HG03066 (cell line): ENCODE measurements at regions not wholly inside any gene's neighbourhood (a gene's known extent, or its start where the extent isn't known, plus 50 kb on each side); places are given as distances from the start of the nearest gene placed in this dataset.
"Not testable (repeated sequence)": the region's sequence is repeated elsewhere in the genome, so short reads cannot be mapped to it uniquely, and the experiment has no call there.

ENCODE experiments used
- ATAC-seq: cut with Tn5 transposase; IDR thresholded peaks from one replicate; pipeline ENCODE4 v1.9.1; 2021; ENCODE audit warnings: low read depth; ENCODE audit not compliant: unreplicated experiment

DNA sequence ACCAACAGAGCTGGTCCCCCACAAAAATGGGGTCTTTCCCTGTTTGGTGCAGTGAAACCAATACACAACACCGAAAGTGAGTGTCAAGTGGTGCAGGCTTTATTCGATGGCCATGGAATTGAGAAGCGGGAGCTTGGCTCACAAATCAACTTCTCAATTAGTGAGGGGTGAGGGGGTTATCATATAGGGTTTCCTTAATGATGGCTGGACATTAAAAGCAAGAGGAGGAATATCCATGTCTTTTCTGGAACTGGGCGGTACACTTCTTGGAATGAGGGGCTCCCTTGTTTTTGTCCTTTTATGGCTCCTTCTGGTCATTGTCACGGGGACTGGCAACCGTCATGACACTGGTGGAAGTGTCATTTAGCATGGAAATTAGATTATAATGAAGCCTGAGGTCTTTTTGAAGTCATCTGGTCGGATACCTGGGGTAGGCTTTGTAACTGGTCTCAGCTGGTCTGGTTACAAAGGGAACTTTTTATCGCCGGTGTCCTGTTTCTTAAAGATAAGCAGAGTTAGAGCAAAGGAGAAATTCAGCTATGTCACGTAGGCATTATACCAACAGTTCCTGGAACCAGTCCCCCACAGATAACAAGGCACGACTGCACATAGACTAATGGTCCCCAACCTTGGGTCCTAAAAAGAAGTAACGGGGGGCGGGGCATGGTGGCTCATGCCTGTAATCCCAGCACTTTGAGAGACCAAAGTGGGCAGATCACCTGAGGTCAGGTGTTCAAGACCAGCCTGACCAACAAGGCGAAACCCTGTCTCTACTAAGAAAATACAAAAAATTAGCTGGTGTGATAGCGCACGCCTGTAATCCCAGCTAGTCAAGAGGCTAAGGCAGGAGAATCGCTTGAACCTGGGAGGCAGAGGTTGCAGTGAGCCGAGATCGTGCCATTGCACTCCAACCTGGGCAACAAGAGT is 93.5 kb upstream of the NDUFV2 start:
- no peak for ATAC-seq

DNA sequence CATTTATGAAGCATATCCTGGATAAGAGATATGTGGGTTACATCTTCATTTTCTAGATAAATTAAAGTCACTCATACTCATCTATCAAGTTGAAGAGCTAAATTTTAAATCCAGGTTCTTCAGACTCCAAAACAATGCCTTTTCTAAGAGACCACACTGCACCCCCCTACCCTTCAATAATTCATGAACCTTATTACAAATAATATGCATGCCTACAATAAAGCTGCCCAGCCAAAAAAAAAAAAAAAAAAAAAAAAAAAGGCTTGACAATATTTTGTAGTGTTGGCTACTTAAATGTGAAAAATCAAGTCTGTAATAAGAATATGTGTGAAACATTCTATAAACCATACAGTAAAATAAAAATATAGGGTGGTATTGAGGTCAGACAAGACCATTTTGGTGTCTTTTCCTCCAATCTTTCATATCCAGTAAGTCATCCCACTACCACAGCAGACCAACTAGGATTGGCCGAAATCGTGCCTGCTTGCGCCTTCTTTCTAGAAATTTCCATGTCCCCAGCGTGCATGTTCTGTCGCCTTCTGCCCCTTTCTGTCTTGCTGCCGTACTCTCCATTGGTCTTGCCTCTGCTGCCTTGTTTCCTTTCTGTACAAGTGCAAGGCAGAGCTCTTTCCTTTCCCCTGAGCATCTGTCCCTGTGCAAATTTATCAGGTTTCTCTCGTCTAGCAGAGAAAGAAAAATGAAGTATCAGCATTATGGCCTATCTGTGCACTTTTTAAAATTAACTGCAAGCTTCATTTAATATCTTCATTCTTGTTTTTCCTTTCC is 92.6 kb upstream of the NDUFV2 start:
- ATAC-seq, result no peak

DNA sequence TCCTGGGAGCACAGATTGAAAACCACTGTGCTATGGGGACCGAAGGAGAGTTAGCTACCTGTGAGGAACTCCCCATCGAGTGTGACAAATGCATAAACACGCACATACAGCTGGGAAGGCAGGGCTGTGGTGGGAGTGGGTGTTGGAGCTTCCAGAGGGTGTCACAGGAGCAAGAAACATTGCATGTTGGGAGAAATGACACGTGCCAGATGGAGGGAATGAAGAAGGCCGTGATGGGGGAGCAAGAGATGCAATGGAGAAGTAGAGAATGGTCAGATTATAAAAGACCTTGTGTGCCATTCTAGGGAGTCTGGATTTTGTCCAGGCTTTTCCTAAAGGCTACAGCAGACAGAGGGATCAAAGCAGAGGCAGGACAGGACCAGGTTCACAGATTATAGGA is 91.1 kb upstream of the NDUFV2 start:
- no peak for ATAC-seq

DNA sequence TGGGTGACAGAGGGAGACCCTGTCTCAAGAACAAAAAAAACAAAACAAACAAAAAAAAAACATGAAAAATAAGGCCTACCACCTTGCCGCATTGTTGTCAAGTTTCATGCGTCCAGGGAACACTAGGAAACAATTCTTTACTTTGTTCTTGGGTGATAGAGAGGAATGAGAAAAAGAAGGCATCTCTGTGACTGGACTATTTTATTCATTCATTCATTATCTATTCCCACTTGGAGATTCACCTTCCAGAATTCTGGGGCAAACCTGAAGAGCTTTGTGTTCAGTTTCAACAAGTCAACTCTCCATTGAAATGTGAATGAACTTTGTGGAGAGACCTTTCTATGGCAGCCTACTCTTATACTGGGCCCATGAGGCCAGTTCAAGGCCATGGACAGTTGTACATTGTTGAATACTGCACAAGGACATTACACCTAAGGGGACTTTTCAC is 88.5 kb upstream of the NDUFV2 start:
- no peak for ATAC-seq

DNA sequence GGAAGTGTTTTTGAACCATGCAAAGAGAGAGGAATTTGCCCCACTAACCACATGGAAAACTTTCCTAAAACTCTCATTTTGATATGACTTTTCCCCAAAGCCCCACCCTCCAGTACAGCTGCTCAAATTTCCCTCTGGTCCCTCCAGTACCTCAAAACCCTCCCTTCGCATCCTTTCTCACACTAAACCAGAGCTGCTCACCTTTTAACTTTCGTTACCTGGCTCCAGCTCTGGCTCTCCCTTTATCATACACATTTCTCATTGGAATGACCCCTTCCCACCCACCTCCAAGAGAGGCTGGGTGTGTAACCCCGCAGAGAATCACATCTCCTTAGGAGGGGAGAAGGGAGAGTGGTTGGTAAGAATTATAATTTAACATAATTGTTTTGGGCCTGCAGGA is 86.8 kb upstream of the NDUFV2 start:
- ATAC-seq, result no peak

DNA sequence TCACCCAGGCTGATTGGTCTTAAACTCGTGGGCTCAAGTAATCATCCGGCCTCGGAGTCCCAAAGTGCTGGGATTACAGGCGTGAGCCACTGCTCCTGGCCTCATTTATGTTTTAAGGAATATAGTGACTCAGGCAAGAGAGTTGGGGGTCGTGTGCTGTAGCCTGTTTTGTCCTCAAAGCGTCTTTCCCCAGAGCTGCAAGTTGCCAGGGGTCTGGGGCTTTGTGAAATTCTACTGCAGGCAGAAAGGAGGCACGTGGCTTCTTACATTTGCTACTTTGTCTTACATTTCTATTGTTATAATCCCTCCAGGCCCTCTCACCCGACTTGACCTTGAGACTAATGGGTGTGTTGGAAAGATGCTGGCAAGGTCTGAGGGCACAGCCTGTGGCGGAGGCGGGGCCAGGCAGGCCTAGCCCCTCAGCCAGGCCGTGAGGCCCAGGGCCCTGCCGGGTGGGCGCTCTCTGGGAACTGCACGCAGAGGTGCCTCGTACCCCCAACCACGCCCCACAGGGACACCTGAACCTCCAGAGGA is 85.8 kb upstream of the NDUFV2 start:
- ATAC-seq, result peak; percentile 7

DNA sequence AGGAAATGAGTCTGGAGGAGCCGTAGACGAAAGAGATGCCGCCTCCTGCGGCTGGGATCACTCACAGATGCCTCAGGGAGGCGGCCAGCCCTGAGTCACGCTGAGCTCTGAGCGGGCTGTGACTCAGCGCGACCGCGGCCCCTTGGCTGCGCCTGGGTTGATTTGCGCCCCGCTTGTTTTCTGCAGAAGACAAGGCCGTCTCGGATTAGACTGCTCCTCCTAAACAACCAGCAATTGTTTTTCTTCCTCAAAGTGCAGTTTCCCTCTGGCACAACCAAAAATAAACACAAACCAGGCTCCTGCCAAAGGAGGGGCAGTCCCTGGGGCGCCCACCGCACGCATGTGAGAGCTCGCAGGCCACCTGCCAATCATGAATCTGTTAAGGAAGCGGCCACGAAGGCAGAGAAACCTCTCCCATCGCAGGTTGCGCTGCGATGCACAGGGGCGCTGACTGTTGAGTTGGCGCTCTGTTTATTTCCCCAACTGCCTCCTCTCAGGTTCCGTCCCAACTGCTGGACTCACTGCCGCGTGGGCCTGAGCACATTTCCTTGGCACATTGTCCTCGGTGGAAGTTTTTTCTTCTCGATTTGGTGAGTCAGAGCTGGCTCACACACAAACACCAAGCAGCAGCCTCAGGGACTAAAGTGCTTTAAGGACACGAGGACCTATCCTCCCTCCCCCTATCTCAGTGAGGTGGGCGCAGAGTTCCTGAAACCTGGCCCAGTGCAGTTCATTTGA is 85.2 kb upstream of the NDUFV2 start:
- ATAC-seq, result peak; percentile 63

DNA sequence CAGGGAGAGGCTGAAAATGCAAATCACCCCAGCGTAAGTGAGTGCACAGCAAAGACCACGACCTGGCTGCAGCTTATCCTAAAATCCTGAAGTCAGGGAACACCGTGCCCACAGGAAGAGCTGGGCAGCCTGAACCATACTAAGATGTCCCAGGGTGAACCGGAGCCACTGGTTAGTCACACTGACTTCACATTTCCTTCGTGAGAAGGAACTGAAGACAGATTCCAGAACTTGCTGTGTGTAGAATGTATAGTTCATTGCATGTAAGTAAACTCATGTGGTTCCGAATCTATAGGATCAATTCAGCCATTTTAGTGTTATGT is 84.6 kb upstream of the NDUFV2 start:
- ATAC-seq, result no peak

DNA sequence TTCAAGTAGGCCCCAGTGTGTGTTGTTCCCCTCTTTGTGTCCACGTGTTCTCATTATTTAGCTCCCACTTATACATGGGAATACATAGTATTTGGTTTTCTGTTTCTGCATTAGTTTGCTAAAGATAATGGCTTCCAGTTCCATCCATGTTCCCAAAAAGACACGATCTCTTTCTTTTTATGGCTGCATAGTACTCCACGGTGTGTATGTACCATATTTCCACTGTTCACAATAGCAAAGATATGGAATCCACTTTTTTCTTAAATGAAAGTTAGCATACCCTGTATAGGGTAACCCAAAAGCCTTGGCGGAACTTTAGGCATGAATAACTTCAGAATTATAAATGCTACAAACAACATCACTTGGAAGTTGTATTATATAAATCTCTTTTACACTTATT is 83.4 kb upstream of the NDUFV2 start:
- no peak for ATAC-seq

DNA sequence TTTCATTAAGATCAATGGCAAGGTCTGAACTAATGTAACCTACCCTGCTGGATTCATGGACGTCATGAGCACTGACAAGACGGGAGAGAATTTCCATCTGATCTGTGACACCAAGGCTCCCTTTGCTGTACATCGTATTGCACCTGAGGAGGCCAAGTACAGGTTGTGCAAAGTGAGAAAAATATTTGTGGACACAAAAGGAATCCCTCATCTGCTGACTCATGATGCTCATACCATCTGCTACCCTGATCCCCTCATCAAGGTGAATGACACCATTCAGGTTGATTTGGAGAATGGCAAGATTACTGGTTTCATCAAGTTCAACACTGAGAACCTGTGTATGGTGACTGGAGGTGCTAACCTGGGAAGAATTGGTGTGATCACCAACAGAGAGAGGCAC is 82.3 kb upstream of the NDUFV2 start:
- ATAC-seq, result no peak

DNA sequence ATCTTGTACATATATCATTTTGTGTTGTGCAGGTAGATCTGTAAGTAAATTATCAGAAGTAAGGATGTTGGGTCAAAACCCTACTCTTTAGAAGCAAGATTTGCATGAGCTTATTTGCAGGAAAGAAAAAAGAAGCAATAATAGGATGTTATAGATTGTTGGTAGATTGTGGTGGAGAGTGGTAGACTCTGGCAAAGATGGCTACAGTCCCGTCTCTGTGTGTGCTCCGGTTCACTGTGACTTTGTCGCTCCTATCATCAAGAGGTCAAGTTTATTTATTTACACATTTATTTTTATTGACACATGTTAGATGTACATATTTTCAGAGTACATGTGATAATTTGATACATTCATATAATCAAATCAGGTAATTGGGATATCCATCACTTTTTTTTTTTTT is 81.0 kb upstream of the NDUFV2 start:
- no peak for ATAC-seq

DNA sequence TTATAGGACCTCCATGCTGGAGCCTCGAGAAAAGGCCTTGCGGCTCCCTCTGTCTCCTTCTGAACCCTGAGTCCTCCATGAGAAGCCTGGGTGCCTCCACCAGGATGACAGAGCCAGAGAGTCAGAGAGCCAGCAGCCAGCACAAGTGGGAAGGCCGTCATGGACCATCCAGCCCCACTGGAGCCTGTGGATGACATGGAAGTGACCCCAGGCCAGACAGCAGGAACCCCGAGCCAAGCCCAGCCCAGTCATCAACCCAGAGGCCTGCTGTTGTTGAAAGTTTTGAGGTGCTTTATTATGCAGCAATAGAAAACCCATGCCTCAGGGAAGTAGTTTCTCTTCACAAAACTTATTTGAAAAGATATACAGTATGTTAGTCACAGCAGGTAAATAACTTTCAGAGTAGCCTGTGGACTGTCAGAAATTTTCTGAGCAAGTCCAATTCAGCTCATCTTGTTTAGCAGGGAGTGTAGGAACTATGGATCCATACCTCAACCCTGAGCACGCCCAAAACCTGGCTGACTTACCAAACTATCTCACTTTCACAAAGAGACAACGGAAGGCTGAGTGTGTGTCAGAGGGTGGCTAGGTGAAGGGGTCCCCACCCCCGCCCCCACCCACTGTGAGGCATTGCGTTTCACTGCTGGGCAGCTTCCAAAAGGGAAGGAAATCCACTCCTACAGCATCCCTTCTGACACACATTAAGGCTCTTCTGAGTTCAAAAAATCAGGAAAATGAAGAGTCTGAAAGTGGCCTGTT is 79.9 kb upstream of the NDUFV2 start:
- ATAC-seq, result no peak

DNA sequence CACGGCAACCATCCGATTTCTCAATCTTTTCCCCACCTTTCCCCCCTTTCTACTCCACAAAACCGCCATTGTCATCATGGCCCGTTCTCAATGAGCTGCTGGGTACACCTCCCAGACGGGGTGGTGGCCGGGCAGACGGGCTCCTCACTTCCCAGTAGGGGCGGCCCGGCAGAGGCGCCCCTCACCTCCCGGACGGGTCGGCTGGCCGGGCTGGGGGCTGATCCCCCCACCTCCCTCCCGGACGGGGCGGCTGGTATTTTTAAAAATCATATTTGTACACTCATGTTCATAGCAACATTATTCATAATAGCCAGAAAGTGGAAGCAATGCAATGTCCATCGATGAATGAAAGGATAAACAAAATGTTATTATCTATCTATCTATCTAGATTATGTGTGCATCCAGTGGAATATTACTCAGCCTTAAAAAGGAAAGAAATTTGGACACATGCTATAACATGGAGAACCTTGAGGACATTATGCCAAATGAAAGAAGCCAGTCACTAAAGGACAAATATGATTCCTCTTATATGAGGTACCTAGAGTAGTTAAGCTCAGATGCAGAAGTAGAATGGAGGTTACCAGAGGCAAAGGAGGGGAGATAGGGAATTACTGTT is 78.4 kb upstream of the NDUFV2 start:
- not testable (repeated sequence) for ATAC-seq

DNA sequence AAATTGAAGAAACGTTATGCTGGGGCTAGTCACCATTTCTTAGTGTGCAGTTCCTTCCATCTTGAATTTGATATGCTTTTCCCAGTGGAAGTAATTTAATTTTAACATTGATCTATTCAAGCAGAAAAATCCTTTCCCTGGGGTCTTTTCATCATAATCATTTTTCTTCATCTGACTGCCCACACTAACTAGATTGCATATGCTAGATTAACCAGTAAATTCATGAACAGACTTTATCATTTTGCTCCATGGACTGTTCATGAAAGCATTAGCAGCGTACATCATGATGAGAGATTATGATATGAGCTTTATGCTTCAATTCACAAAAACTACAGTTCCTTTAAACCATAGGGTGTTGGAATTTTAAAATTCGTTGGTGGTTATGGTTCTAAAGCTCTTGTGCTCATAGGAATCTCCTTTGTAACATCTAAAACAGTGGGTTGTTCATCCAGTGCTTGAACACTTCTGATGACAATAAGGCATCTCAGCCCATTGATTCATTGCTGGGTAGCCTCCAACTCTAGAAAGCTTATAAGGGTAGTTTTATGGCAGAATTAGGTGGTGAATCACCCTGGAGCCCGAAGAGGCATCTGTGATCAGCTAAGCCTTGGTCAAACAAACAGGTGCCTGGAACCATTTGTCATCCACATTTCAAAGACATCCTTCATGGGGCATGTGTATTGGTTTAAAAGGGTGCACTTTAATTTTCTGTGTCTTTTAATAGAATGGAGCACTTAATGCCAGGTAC is 77.2 kb upstream of the NDUFV2 start:
- no peak for ATAC-seq

DNA sequence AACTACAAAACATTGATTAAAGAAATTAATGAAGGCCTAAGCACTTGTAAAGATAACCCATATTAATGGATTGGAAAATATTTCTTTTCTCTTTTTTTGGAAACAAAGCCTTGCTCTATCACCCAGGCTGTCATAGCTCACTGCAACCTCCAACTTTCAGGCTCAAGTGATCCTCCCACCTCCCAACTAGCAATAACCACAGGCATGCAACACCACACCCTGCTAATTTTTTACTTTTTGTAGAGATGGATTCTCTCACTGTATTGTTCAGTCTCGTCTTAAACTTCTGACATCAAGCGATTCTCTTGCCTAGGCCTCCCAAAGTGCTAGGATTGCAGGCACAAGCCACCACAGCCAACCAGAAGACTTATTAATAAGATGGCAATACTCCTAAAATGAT is 73.4 kb upstream of the NDUFV2 start:
- ATAC-seq, result no peak

DNA sequence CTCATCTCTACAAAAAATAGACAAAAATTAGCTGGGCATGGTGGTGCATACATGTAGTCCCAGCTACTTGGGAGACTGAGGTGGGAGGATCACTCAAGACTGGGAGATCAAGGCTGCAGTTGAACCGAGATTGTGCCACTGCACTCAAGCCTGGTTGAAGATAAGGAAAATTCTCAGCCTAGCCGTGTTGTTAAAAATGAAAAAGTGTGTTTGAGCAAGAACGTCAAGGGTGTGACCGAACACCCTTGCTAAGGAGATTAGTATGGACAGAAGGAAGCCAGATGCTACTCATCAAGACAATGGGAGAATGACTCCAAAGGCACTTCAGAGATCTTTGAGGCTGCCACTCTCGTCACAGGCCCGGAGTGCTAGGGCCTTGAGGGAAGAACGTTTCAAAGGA is 70.0 kb upstream of the NDUFV2 start:
- no peak for ATAC-seq

DNA sequence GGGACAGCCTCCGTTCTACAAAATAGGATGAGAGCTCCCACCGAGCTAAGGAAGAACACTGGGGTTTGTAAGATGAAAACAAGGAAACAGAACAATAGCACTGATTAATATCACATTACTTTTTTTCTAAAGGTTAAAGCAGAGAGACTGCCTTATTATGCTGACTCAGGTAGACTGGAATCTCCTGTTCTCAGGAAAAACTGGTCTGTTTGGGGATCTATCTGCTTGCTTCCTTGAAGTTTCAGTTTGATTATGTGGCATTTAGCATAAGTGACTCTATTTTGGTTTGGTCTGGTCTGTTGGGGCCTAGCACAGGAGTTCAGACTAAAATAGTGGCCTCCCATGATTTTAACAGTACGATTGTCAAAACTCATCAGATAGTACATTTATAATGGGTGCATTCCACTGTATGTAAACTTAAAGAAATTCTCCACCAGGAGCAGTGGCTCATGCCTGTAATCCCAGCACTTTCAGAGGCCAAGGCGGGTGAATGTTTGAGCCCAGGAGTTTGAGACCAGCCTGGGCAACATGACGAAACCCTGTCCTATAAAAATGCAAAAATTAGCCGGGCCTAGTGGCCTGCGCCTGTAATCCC is 64.1 kb upstream of the NDUFV2 start:
- no peak for ATAC-seq

DNA sequence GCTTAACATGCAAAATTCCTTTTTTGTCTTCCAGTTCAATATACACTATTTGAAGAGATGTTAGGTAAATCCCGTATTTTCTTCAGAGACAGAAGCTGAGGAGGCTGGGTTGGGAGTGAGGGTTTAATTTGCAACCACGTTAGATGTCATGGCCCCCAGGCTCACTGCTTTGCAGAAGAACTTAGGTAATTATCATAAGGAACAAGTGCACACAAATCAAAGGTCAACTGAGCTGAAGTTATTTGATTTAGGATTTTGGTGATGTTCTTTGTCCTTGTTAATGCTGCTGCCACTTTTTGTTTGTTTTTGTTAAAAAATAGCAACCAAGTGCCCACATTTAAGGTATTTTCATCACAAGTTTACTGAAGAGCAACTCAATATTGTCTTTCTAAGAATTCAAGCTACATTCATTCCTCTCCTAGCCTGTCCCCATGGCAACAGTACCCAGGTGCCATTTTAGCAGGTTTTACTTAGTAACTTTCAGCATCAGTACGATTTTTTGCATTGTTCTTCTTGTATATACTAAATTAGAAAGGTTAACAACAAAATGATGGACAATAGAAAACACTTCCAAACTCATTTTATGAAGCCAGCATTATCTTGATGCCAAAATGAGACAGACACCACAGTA is 62.9 kb upstream of the NDUFV2 start:
- ATAC-seq, result no peak
